ENCODE measurements at regions not wholly inside any gene's neighbourhood (a gene's known extent, or its start where the extent isn't known, plus 50 kb on each side); places are given as distances from the start of the nearest gene placed in this dataset.
"Not testable (repeated sequence)": the region's sequence is repeated elsewhere in the genome, so short reads cannot be mapped to it uniquely, and the experiment has no call there.

DNA sequence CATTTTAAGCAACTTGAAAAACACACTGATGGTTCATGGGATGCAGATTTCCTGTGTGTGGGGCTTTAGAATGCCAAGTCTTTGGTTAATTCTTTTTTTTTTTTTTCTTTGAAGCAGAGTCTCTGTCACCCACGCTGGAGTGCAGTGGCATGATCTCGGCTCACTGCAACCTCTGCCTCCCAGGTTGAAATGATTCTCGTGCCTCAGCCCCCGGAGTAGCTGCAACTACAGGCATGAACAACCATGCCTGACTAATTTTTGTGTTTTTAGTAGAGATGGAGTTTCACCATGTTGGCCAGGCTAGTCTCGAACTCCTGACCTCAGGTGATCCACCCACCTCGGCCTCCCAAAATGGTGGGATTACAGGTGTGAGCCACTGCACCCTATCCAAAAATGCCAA lies 228.3 kb downstream of the EFCAB11 start:
- Mint-ChIP-seq H3K27ac (peak overlapping the region; percentile 35 to 98 (median 97)), H3K36me3 (peaks cover 0 to 13% (median under 1%) of the 10 kb centered on the region in 5 donors), H3K4me3 (peak overlapping the region; percentile 30 to 87 (median 76)), H3K4me1 (peaks cover 48 to 88% (median 72%) of the 10 kb centered on the region in 7 donors)
- intact Hi-C loops (cut with micrococcal nuclease); ATAC-seq; H3K36me3 ChIP-seq (ENCODE audit: control insufficient read depth in 2 of 3, insufficient read depth in 3 of 3, low read length in 3 of 3); H3K27me3 Mint-ChIP-seq; H3K27me3 ChIP-seq (ENCODE audit: control insufficient read depth in 2 of 2, insufficient read depth in 2 of 2, low read length in 2 of 2); H3K4me3 ChIP-seq (ENCODE audit: low read length); CTCF ChIA-PET; H3K9me3 ChIP-seq (ENCODE audit: control insufficient read depth in 2 of 3, low read length in 3 of 3); H3K9me3 Mint-ChIP-seq: not testable (repeated sequence)
- Histone ChIP-seq H3K4me1 (ENCODE audit: control insufficient read depth in 2 of 2, insufficient read depth in 2 of 2, low read length in 2 of 2) (peaks cover 47 to 63% of the 10 kb centered on the region in 2 donors), H3K27ac (ENCODE audit: low read depth, low read length) (peak overlapping the region; percentile 56)
- POLR2A ChIA-PET, result interaction anchor here (0.6 to 1.4 kb wide), 5 partner anchors 10 to 108 kb away, joined by 3 to 5 read pairs (median 3); no protein-coding TSS in a partner anchor
- peak in 2 of 9 donors; percentile 7 to 45 for DNase-seq

- intact Hi-C loops (cut with micrococcal nuclease), result loop anchor here (1.0 to 5.0 kb wide), 4 partner anchors 178 to 1523 kb away; partner anchors contain the start of gene EFCAB11 (in 1 of the 2)
- Mint-ChIP-seq H3K36me3 (peaks cover 0 to 19% (median 3%) of the 10 kb centered on the region in 5 donors), H3K9me3 (peaks cover 0 to 10% (median 0%) of the 10 kb centered on the region in 11 donors), H3K27me3 (no peaks in the 10 kb centered on the region), H3K4me3 (peak overlapping the region; percentile 75 to 90 (median 84)), H3K27ac (peak overlapping the region; percentile 92 to 98 (median 97)), H3K4me1 (peaks cover 64 to 98% (median 87%) of the 10 kb centered on the region in 7 donors)
- POLR2A ChIA-PET, result interaction anchor here (0.7 to 3.3 kb wide), 7 partner anchors 8 to 108 kb away, joined by 3 to 21 read pairs (median 3); no protein-coding TSS in a partner anchor
- Histone ChIP-seq H3K4me3 (ENCODE audit: low read length) (peak overlapping the region; percentile 50), H3K27ac (ENCODE audit: low read depth, low read length) (peak overlapping the region; percentile 56), H3K4me1 (ENCODE audit: control insufficient read depth in 2 of 2, insufficient read depth in 2 of 2, low read length in 2 of 2) (peaks cover 62 to 79% of the 10 kb centered on the region in 2 donors), H3K9me3 (ENCODE audit: control insufficient read depth in 2 of 3, low read length in 3 of 3) (no peaks in the 10 kb centered on the region), H3K36me3 (ENCODE audit: control insufficient read depth in 2 of 3, insufficient read depth in 3 of 3, low read length in 3 of 3) (no peaks in the 10 kb centered on the region), H3K27me3 (ENCODE audit: control insufficient read depth in 2 of 2, insufficient read depth in 2 of 2, low read length in 2 of 2) (no peaks in the 10 kb centered on the region)
- DNase-seq (peak in 7 of 9 donors; percentile 32 to 52 (median 43)), ATAC-seq (no peak)
- CTCF ChIA-PET, result no interaction called here
Observed at GRCh38 chr14:89724628-89724960, 229.9 kb downstream of the EFCAB11 start.

DNA sequence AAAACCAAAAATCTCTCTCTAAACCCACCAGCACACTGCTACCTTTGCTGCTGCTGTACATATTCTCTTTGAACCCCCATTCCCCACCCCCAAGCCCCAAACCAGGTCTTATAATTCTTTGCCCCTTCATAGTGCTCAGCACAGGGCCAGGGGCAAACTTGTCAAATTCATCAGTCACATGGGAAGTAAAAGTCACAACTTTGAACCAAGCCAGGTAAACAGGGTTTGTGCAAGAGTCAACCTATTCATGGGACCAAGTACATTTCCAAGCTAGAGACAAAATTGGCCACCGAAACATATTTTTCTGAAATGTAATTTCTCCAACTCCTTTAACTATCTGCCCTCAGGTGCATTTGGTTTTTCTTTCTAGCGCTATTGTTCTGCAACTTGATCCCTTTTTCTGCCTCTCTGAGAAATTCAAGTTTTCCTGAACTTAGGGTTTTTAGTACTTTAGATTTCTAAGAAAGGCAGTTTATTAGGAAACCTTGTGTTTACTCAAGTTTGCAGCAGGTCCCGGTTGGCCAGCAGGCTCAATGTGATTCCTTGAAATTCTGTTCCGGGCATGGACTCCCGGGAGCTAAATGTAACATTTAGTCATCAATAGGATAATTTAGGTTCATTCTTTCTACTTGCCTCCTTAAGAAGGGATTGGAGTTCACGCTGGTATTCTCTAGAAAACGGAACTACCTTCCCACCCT lies 230.5 kb downstream of the EFCAB11 start:
- H3K9me3 Mint-ChIP-seq, result peaks cover 0 to 10% (median 0%) of the 10 kb centered on the region in 11 donors
- DNase-seq (no peak), ATAC-seq (no peak)
- peak overlapping the region; percentile 56 for H3K27ac ChIP-seq (ENCODE audit: low read depth, low read length)
- peaks cover 66 to 84% of the 10 kb centered on the region in 2 donors for H3K4me1 ChIP-seq (ENCODE audit: control insufficient read depth in 2 of 2, insufficient read depth in 2 of 2, low read length in 2 of 2)
- ChIA-PET CTCF (no interaction called here), POLR2A (interaction anchor here (0.7 to 3.3 kb wide), 7 partner anchors 8 to 108 kb away, joined by 3 to 21 read pairs (median 3); no protein-coding TSS in a partner anchor)
- intact Hi-C loops (cut with micrococcal nuclease), result loop anchor here (1.0 to 5.0 kb wide), 4 partner anchors 178 to 1523 kb away; partner anchors contain the start of gene EFCAB11 (in 1 of the 2)
- no peaks in the 10 kb centered on the region for H3K27me3 ChIP-seq (ENCODE audit: control insufficient read depth in 2 of 2, insufficient read depth in 2 of 2, low read length in 2 of 2)
- H3K27me3 Mint-ChIP-seq, result no peaks in the 10 kb centered on the region
- peaks cover 68 to 100% (median 92%) of the 10 kb centered on the region in 7 donors for H3K4me1 Mint-ChIP-seq
- peak overlapping the region; percentile 92 to 98 (median 97) for H3K27ac Mint-ChIP-seq
- peak overlapping the region; percentile 75 to 90 (median 84) for H3K4me3 Mint-ChIP-seq
- H3K4me3 ChIP-seq (ENCODE audit: low read length), result peak overlapping the region; percentile 50
- H3K36me3 ChIP-seq (ENCODE audit: control insufficient read depth in 2 of 3, insufficient read depth in 3 of 3, low read length in 3 of 3), result no peaks in the 10 kb centered on the region
- peaks cover 0 to 19% (median 3%) of the 10 kb centered on the region in 5 donors for H3K36me3 Mint-ChIP-seq
- no peaks in the 10 kb centered on the region for H3K9me3 ChIP-seq (ENCODE audit: control insufficient read depth in 2 of 3, low read length in 3 of 3)

GRCh38 chr14:89721956-89722355 lies 232.6 kb downstream of the EFCAB11 start:
- H3K9me3 ChIP-seq (ENCODE audit: control insufficient read depth in 2 of 3, low read length in 3 of 3), result no peaks in the 10 kb centered on the region
- CTCF ChIA-PET, result interaction anchor here (0.7 to 2.7 kb wide), 4 partner anchors 21 to 103 kb away, joined by 3 to 21 read pairs (median 6); no protein-coding TSS in a partner anchor
- H3K9me3 Mint-ChIP-seq, result peaks cover 0 to 13% (median 1%) of the 10 kb centered on the region in 11 donors
- no peaks in the 10 kb centered on the region for H3K27me3 Mint-ChIP-seq
- H3K4me1 ChIP-seq (ENCODE audit: control insufficient read depth in 2 of 2, insufficient read depth in 2 of 2, low read length in 2 of 2), result peaks cover 77 to 90% of the 10 kb centered on the region in 2 donors
- ATAC-seq (no peak), DNase-seq (no peak)
- H3K4me1 Mint-ChIP-seq, result peaks cover 73 to 100% (median 96%) of the 10 kb centered on the region in 7 donors
- POLR2A ChIA-PET, result interaction anchor here (0.6 to 3.3 kb wide), 20 partner anchors 9 to 306 kb away, joined by 3 to 68 read pairs (median 4); no protein-coding TSS in a partner anchor
- intact Hi-C loops (cut with micrococcal nuclease), result loop anchor here (1.0 to 5.0 kb wide), 14 partner anchors 21 to 1525 kb away; partner anchors contain the start of genes EFCAB11 (in 2 of the 2), FOXN3 (in 1 of the 2) and TDP1 (in 1 of the 2)
- H3K4me3 Mint-ChIP-seq, result peak overlapping the region; percentile 3 to 81 (median 72)
- H3K4me3 ChIP-seq (ENCODE audit: low read length), result no peak overlapping the region
- peaks cover 0 to 21% (median 3%) of the 10 kb centered on the region in 5 donors for H3K36me3 Mint-ChIP-seq
- H3K27ac ChIP-seq (ENCODE audit: low read depth, low read length), result peak overlapping the region; percentile 70
- peak overlapping the region; percentile 94 to 99 (median 98) for H3K27ac Mint-ChIP-seq
- H3K36me3 ChIP-seq (ENCODE audit: control insufficient read depth in 2 of 3, insufficient read depth in 3 of 3, low read length in 3 of 3), result no peaks in the 10 kb centered on the region
- no peaks in the 10 kb centered on the region for H3K27me3 ChIP-seq (ENCODE audit: control insufficient read depth in 2 of 2, insufficient read depth in 2 of 2, low read length in 2 of 2)

GRCh38 chr14:89720741-89721729 lies 233.5 kb downstream of the EFCAB11 start:
- Mint-ChIP-seq H3K27me3 (no peaks in the 10 kb centered on the region), H3K9me3 (peaks cover 0 to 13% (median 1%) of the 10 kb centered on the region in 11 donors), H3K4me1 (peaks cover 70 to 99% (median 92%) of the 10 kb centered on the region in 7 donors), H3K36me3 (peaks cover 0 to 22% (median 3%) of the 10 kb centered on the region in 5 donors), H3K4me3 (peak overlapping the region; percentile 65 to 81 (median 73)), H3K27ac (peak overlapping the region; percentile 94 to 99 (median 98))
- DNase-seq, result peak; percentile 43 to 91 (median 88)
- intact Hi-C loops (cut with micrococcal nuclease), result loop anchor here (1.0 to 5.0 kb wide), 16 partner anchors 20 to 1526 kb away; partner anchors contain the start of genes EFCAB11 (in 2 of the 2), FOXN3 (in 1 of the 2) and TDP1 (in 1 of the 2)
- ChIA-PET POLR2A (interaction anchor here (0.6 to 3.3 kb wide), 30 partner anchors 12 to 305 kb away, joined by 3 to 68 read pairs (median 4); no protein-coding TSS in a partner anchor), CTCF (interaction anchor here (0.5 to 2.7 kb wide), 10 partner anchors 13 to 272 kb away, joined by 3 to 21 read pairs (median 5); no protein-coding TSS in a partner anchor)
- H3K4me3 ChIP-seq (ENCODE audit: low read length), result peak overlapping the region; percentile 43
- no peaks in the 10 kb centered on the region for H3K27me3 ChIP-seq (ENCODE audit: control insufficient read depth in 2 of 2, insufficient read depth in 2 of 2, low read length in 2 of 2)
- no peaks in the 10 kb centered on the region for H3K9me3 ChIP-seq (ENCODE audit: control insufficient read depth in 2 of 3, low read length in 3 of 3)
- H3K4me1 ChIP-seq (ENCODE audit: control insufficient read depth in 2 of 2, insufficient read depth in 2 of 2, low read length in 2 of 2), result peaks cover 77 to 81% of the 10 kb centered on the region in 2 donors
- peak overlapping the region; percentile 70 for H3K27ac ChIP-seq (ENCODE audit: low read depth, low read length)
- ATAC-seq, result peak; percentile 96
- H3K36me3 ChIP-seq (ENCODE audit: control insufficient read depth in 2 of 3, insufficient read depth in 3 of 3, low read length in 3 of 3), result no peaks in the 10 kb centered on the region

Data from naive thymus-derived CD4-positive, alpha-beta T cell (primary cell).